Pulmonary artery endothelial cell (primary cell): ENCODE measurements at regions not wholly inside any gene's neighbourhood (a gene's known extent, or its start where the extent isn't known, plus 50 kb on each side); places are given as distances from the start of the nearest gene placed in this dataset.
A peak's percentile ranks its signal among the peaks of the same experiment; 100 is the strongest.
"Not testable (repeated sequence)": the region's sequence is repeated elsewhere in the genome, so short reads cannot be mapped to it uniquely, and the experiment has no call there.

ENCODE experiments used
- DNase-seq: peaks from one replicate; pipeline ENCODE4 v3.0.0-alpha.2; 2011; ENCODE audit warnings: low read depth, low spot score

GRCh38 chr15:77881950-77882349 is 195.6 kb downstream of the TBC1D2B start:
- DNase-seq, result no peak

DNA sequence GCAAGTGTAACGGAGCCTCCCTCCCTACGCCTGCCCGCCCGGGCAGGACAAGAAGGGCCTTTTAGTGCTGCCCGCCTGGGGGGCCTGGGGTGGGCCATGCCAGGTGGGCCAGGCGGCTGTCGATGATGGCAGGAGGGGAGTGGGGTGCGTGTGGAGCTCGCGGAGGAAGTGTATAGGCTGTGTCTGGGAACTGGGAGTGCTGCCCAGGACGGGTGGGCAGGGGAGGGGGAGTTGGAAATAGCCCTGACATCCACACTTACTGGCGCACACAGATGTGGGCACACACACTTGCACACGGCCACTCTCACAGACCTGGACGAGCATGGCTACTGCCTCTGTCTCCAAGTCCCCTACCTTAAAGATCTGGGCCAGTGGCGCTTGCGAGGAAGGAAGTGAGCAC is 196.0 kb downstream of the TBC1D2B start:
- DNase-seq, result not testable (repeated sequence)

DNA sequence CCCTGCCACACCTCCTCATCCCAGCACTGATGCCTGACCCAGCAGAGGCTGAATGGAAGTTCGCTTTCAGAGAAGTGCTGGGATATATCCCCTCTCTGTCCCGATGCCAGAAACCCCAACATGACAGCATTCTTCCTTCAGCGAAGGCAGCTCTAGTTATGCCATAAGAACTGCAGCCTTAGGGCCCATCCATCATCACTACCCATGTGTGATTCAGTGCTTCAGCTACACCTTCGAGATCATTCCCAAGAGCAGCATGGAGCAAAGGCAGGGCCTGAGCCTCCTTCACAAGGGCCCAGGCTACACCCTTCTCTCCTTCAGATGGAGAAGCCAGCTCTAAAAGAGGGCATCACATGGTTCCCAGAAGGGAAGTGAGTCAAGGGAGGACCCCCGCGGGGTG is 198.0 kb downstream of the TBC1D2B start:
- DNase-seq, result not testable (repeated sequence)

DNA sequence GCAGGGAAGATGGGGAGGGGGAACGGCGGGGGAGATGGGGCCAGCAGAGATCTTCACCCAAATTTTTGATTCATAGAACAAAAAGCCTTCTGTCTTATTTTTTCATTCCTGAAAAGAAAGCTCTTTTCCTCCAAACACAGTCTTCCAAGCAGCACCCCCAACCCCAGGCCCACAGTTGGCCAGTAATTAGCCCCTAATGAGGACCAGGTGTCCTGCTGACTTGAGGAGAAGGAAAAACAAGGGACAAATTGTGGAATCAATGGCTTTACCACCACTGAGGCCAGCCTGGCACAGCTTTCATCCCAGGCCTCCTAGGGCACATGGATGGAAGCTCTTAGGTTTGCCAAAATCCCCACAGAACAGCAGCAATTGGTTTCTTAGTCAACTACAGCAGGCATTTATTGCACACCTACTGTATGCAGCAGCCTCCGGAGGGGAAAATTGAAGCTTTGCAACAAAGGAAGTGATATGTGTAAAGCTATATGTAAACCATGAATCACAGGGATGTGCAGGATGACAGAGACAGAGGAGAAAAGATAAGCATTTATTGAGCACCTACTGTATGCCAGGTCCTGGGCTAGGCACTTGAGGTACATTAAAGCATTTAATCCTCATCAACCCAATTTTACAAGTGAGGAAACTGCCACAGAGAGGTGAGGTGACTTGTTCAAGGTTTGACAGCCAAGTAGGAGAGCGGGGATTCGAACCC is 199.5 kb downstream of the TBC1D2B start:
- no peak for DNase-seq

- not testable (repeated sequence) for DNase-seq
Measured at GRCh38 chr15:77876107-77876820, 201.2 kb downstream of the TBC1D2B start.

DNA sequence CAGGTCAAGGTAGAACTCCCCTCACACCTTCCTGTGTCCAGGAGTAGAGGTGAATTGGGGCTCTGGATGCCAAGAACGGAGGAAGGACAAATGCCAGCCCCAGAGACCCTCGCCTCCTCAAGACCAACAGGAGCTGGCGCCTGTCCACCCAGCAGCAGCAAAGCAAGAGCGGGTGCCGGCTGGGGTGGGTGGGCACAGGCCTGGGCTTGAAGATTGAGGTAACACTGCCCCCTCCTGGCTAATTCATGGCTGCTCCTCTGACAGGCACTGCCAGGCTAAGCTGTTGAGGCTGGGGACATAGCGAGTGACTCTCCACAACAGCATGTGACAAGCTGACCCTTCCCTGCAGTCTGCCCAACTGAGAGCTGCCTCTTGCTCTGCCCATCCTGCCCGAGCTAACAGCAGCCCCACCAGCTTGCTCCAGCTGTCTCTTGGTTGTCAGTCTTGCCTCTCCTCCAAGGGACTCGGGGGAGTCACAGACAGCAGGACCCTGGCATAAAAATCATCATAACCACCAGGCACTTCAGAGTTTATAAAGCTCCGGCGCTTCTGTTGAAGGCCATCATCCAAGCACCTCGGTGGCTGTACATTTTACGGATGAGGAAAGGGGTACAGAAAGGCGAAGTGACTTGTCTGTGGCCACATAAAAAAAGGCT is 202.3 kb downstream of the TBC1D2B start:
- peak; percentile 26 for DNase-seq

GRCh38 chr15:77874063-77874462 is 203.4 kb downstream of the TBC1D2B start:
- DNase-seq, result no peak

- not testable (repeated sequence) for DNase-seq
Measured at GRCh38 chr15:77872521-77873425, 204.7 kb downstream of the TBC1D2B start.

DNA sequence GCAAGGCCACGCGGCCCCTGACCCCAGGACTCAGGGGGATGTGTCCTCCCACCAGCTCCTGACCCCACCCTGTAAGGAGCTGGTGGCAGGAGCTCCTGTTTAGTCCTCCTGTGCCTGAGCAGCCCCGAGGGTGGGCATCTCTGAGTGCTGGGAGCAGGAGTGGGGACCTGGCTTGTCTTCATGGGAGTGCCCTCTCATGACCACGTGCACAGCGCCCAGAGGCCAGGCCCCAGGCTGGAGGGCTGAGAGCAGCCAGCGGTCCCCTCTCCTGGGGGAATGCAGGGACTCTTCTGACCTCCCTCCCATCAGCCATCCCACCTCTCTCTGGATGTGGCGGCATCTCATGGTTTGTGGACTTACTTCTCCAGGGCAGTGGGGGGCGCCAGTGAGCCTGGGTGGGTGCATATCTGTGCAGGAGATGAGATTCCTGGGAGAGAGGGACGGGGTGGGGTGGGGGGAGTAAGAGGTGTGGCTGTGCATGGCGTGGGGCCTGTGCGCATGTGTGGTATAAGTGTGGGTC is 205.6 kb downstream of the TBC1D2B start:
- DNase-seq, result no peak

- no peak for DNase-seq
Measured at GRCh38 chr15:77870195-77871065, 207.1 kb downstream of the TBC1D2B start.

DNA sequence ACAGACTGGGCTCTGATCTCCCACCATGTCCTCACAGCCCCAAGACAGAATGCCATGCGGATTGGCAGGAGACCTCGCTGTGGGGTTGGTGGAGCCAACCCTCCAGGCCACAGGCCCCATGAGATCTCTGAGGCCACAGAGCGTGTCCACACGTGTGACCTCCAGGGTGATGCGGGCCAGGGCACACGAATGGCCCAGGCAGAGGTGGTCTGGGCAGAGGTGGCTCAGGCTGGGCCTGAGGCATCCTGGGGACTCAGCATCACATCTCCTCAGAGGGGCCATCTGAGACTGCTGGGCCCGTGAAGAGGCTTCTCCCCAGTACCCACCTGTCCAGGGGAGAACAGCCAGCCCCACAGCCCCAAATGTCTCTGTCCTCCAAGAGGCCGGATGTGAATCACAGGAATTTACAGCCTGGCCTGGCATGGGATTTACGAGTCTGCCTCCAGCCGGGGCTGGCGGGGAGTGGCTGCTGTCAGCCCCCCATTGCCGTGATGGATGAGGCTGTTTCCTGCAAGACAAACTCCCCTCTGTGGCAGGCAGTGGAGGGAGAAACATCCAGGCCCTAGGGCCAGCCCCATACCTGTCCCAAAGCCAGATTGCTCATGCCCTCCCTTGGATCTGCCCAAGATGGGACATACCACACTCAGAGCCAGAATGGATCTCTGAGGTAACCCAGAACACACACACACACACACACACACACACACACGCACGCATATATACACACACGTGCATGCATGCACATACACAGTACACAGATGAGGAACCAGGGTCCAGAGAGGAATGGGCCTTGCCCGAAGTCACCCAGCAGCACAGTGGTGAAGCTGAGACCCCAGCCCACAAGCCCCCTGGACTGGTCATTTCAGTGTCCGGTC is 208.3 kb downstream of the TBC1D2B start:
- no peak for DNase-seq

DNA sequence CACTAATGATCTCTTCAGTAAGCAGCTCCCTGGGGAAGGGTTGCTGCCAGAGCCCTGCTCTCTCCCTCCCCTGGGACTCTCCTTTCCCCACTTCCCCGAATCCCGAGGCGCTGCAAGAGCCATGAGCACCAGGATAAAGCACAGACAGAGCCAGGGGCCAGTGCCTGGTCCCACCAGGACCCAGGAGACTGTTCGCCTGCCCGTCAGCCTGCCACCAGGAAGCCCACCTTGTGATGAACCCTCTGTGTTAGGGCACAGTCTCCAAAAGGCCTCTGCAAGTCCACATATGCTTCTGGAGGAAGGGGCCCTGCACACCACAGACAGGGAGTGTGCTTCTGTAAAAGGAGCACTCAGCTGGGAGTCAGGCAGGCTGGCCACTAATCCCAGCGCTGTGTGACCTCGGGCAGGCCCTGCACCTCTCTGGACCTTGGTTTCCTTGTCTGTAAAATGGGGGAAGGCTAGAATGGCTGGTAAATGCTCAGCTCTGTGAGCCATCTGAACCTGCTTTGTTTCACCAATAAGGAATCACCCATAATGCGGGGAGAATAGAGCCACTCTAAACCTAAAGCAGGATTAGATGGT is 209.4 kb downstream of the TBC1D2B start:
- not testable (repeated sequence) for DNase-seq

- DNase-seq, result no peak
Measured at GRCh38 chr15:77867266-77868047, 210.1 kb downstream of the TBC1D2B start.

DNA sequence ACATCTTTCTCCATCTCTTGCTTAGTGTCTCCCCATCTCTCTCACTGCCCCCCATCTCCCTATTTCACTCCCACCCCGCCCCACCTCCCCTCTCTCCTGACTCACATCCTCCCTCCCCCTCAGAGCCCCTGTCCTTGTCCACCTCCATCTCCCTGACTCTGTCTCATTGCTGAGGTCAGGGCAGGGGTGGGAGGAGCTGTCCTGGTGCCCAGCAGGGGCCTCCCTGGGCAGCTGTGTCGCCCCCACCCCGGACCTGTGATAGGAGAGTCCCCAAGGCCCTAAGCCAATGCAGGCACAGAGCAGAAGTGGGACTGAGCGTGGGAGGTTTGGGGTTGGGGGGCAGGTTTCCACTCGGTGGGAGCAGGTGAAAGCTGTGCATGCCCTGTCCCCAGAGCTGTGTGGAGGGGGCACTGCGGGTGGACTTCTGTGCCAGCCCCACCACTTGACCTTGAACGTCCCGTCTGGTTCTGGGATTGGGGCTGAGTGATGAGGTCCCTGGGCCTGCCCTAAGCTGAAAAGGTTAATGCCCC is 210.8 kb downstream of the TBC1D2B start:
- DNase-seq, result no peak

DNA sequence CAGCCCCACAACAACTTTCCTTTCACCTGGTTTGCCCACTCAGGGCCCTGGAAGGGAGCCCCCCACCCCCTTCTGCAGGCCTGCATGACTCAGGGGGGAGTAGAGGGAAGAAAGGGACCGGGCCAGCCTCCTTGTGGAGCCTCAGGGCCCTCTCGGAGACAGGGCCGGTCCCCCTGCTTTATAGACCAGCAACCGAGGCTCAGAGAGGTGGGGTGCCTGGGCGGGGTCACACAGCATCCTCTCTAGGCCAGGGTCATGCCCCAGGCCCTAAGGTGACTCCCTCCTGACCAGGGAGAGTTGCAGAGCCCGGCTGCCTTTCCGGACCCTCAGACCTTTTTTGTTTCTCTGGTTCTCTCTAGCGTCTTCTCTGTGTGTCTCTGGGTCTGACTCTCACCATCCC is 211.3 kb downstream of the TBC1D2B start:
- DNase-seq, result no peak

DNA sequence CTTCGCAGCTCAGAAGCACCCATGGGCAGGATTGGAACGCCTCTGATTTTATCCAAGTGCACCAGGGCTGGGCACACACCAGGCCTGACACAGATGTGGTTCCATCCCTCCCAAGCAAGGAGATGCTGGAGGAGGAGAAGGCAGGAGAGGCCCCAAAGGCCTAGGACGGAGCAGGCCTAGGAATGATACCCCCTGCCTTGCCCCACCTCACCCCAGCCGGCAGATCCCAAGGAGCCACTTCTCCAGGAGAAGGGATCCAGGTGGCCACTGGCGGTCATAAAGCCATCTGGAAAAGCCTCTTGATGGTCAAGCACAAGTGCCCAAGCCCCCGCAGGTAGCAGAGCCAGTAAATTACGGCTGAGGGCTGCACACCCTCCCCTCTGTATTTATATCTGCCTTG is 211.8 kb downstream of the TBC1D2B start:
- DNase-seq, result no peak

- DNase-seq, result no peak
Measured at GRCh38 chr15:77865106-77865610, 212.4 kb downstream of the TBC1D2B start.
